Panc1 (cell line): ENCODE measurements at regions not wholly inside any gene's neighbourhood (a gene's known extent, or its start where the extent isn't known, plus 50 kb on each side); places are given as distances from the start of the nearest gene placed in this dataset.

Experiments used
- ATAC-seq: fragments of 200-7000 bp; cut with Tn5 transposase; 2 replicates; pipeline ENCODE4 v1.9.1; 2020; ENCODE audit warnings: mild to moderate bottlenecking, moderate library complexity
- BruUV-seq: library from RNA; stranded (reverse); fragments of 400-500 nt; replicated peaks from 2 replicates; lab custom pipeline; 2021; lab: Mats Ljungman, UMichigan
- CTCF ChIA-PET: fragments of 300-600 bp; sonication (Branson Sonifier 250); formaldehyde crosslinking; loops from one replicate; lab custom pipeline; 2022; ENCODE audit warnings: antibody characterized with exemption; lab: Charles Lee
- POLR2A ChIA-PET: fragments of 300-600 bp; sonication (Branson Sonifier 250); formaldehyde crosslinking; loops from one replicate; lab custom pipeline; 2022; ENCODE audit warnings: antibody characterized with exemption; lab: Charles Lee
- DNase-seq: peaks from one replicate; pipeline ENCODE4 v3.0.0-alpha.2; 2010; ENCODE audit warnings: low read depth, low spot score
- H3K27ac ChIP-seq: 2 replicates; pipeline ENCODE4 v1.5.1; 2011; ENCODE audit warnings: mild to moderate bottlenecking, low read length, inconsistent platforms
- H3K27me3 ChIP-seq: fragments of 200-500 bp; sonication (Bioruptor generic); 2 replicates; pipeline ENCODE4 v1.6.0; 2014; ENCODE audit warnings: low read length, inconsistent platforms; ENCODE audit not compliant: control insufficient read depth, insufficient read depth
- H3K36me3 ChIP-seq: fragments of 200-500 bp; sonication (Bioruptor generic); 2 replicates; pipeline ENCODE4 v1.5.1; 2014; ENCODE audit warnings: inconsistent platforms, mild to moderate bottlenecking, low read length, moderate library complexity; ENCODE audit not compliant: control insufficient read depth, insufficient read depth
- H3K4me1 ChIP-seq: 2 replicates; pipeline ENCODE4 v1.5.1; 2011; ENCODE audit warnings: inconsistent platforms, mild to moderate bottlenecking, low read length, moderate library complexity; ENCODE audit not compliant: control insufficient read depth, insufficient read depth
- H3K4me3 ChIP-seq, 2 experiments: 2 replicates each; pipeline ENCODE4 v1.5.1; 2011 to 2012; ENCODE audit warnings: low read depth in 2 of 2, low read length in 2 of 2, mild to moderate bottlenecking in 2 of 2, inconsistent platforms in 1 of 2, moderate library complexity in 1 of 2
- H3K9me3 ChIP-seq: fragments of 200-500 bp; sonication (Bioruptor generic); 2 replicates; pipeline ENCODE4 v1.5.1; 2014; ENCODE audit warnings: low read depth, mild to moderate bottlenecking, inconsistent platforms, low read length, moderate library complexity; ENCODE audit not compliant: control insufficient read depth, insufficient read depth
- CTCF ChIP-seq: fragments of 450-650 bp; IDR thresholded peaks from 2 replicates; pipeline ENCODE4 v1.5.1; 2017; ENCODE audit warnings: mild to moderate bottlenecking
- POLR2AphosphoS5 ChIP-seq: IDR thresholded peaks from 2 replicates; pipeline ENCODE4 v1.6.1; 2012; ENCODE audit warnings: mild to moderate bottlenecking, low read depth, low read length, moderate library complexity
- REST ChIP-seq, 2 experiments: IDR thresholded peaks; 2 replicates each; pipeline ENCODE4 v1.6.1; 2011 to 2012; ENCODE audit warnings: low read depth in 2 of 2, control low read depth in 1 of 2, low read length in 1 of 2, mild to moderate bottlenecking in 1 of 2, moderate library complexity in 1 of 2; ENCODE audit not compliant: insufficient read depth in 1 of 2
- SIN3A ChIP-seq: IDR thresholded peaks from 2 replicates; pipeline ENCODE4 v1.6.1; 2012; ENCODE audit warnings: low read depth, mild to moderate bottlenecking, low read length, moderate library complexity, borderline replicate concordance; ENCODE audit not compliant: insufficient read depth
- TCF7L2 ChIP-seq: IDR thresholded peaks from 2 replicates; pipeline ENCODE4 v1.6.1; 2011; ENCODE audit warnings: mild to moderate bottlenecking, low read depth, low read length, inconsistent platforms
- in situ Hi-C: cut with HindIII; loops from 2 replicates; pipeline ENCODE4 v1.10.0; 2016; ENCODE audit warnings: low sequenced_read_pairs, low pct_unique_long_range_greater_than_20kb
- intact Hi-C: fragments of 100-400 bp; cut with micrococcal nuclease; formaldehyde crosslinking; loops from one replicate; pipeline ENCODE4 v1.10.0; 2022; ENCODE audit not compliant: unreplicated experiment

GRCh38 chr2:224241812-224242211, 160.1 kb downstream of the FAM124B start:
- no peaks in the 10 kb centered on the region; the same call in 1 of the 2 replicates for H3K27me3 ChIP-seq
- H3K36me3 ChIP-seq = no peaks in the 10 kb centered on the region; the same call in 1 of the 2 replicates
- no peaks in the 10 kb centered on the region for H3K4me1 ChIP-seq
- intact Hi-C loops (no loop called here), in situ Hi-C loops (no loop called here)
- no peak for ATAC-seq
- ChIA-PET POLR2A (no interaction called here), CTCF (interaction anchor here (0.6 kb wide), 1 partner anchor 269 kb away, joined by 5 read pairs; no protein-coding TSS in a partner anchor)
- DNase-seq = no peak
- TF ChIP-seq POLR2AphosphoS5 (no peak), REST (IDR thresholded peaks at IDR 0.05; ENCODE audit: insufficient read depth in 1 of 2, low read depth in 2 of 2, low read length in 1 of 2) (no peak), CTCF (no peak), TCF7L2 (no peak), SIN3A (no peak)
- no peak overlapping the region for H3K27ac ChIP-seq
- BruUV-seq = no TSS peak
- no peaks in the 10 kb centered on the region for H3K9me3 ChIP-seq
- no peak overlapping the region for H3K4me3 ChIP-seq

GRCh38 chr2:224241001-224241400, 160.9 kb downstream of the FAM124B start:
- Histone ChIP-seq H3K4me1 (no peaks in the 10 kb centered on the region), H3K27ac (no peak overlapping the region), H3K9me3 (no peaks in the 10 kb centered on the region), H3K4me3 (no peak overlapping the region), H3K36me3 (no peaks in the 10 kb centered on the region; the same call in 1 of the 2 replicates), H3K27me3 (no peaks in the 10 kb centered on the region; the same call in 1 of the 2 replicates)
- ATAC-seq (no peak), DNase-seq (no peak)
- TF ChIP-seq CTCF (no peak), SIN3A (no peak), REST (IDR thresholded peaks at IDR 0.05; ENCODE audit: insufficient read depth in 1 of 2, low read depth in 2 of 2, low read length in 1 of 2) (no peak), TCF7L2 (no peak), POLR2AphosphoS5 (no peak)
- no TSS peak for BruUV-seq
- POLR2A ChIA-PET = no interaction called here
- intact Hi-C loops = no loop called here
- CTCF ChIA-PET = no interaction called here
- in situ Hi-C loops = no loop called here
